DOHH2 (cell line): ENCODE measurements at regions not wholly inside any gene's neighbourhood (a gene's known extent, or its start where the extent isn't known, plus 50 kb on each side); places are given as distances from the start of the nearest gene placed in this dataset.

Experiments
- CTCF ChIP-seq: fragments of 200-600 bp; sonication (generic); IDR thresholded peaks from one replicate; pipeline ENCODE4 v1.5.1; 2014; ENCODE audit warnings: antibody characterized with exemption, mild to moderate bottlenecking, low read depth, low read length; ENCODE audit not compliant: poor library complexity, severe bottlenecking
- EZH2phosphoT487 ChIP-seq: fragments of 200-600 bp; sonication (generic); IDR thresholded peaks from 2 replicates; pipeline ENCODE4 v1.6.1; 2017; ENCODE audit warnings: borderline replicate concordance, mild to moderate bottlenecking, antibody characterized with exemption, low read length, moderate library complexity, mixed read lengths

- TF ChIP-seq CTCF: no peak
- no peak for TF ChIP-seq EZH2phosphoT487
These were observed 53.9 kb upstream of the GRM7 start for GRCh38 chr3:6806991-6807390.
